ENCODE measurements at regions not wholly inside any gene's neighbourhood (a gene's known extent, or its start where the extent isn't known, plus 50 kb on each side); places are given as distances from the start of the nearest gene placed in this dataset.
A peak's percentile ranks its signal among the peaks of the same experiment; 100 is the strongest.
"Not testable (repeated sequence)": the region's sequence is repeated elsewhere in the genome, so short reads cannot be mapped to it uniquely, and the experiment has no call there.

DNA sequence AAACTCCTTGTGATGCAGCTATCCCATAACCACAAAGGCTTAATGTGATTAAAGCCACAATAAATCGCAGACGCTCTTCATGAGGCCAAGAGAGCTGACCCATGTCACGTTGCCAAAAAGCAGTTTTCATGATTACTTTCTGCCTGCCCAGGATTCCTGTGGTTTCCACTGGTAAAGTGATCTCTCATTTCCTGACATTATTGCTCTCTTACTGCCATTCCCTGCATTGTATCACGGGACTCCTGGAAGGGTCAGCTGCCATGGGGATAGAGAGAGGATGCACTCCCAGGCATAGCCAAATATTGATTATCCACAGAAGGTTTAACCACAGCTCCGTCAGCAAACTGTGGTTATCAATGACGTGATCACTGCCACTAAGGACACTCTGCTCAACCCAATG, 103.8 kb upstream of the SLC1A3 start:
- CTCF ChIA-PET, result interaction anchor here (1.2 to 1.6 kb wide), 3 partner anchors 85 to 194 kb away, joined by 3 to 5 read pairs (median 4); no protein-coding TSS in a partner anchor
- no peak overlapping the region for H3K27ac Mint-ChIP-seq

GRCh38 chr5:36505021-36505420, 101.4 kb upstream of the SLC1A3 start:
- Mint-ChIP-seq H3K27me3 (ENCODE audit: low read depth) (peaks cover 2% of the 10 kb centered on the region), H3K36me3 (peaks cover 3% of the 10 kb centered on the region; the same call in 1 of the 2 replicates), H3K27ac (no peak overlapping the region), H3K4me1 (peaks cover 21% of the 10 kb centered on the region), H3K4me3 (no peak overlapping the region), H3K9me3 (peaks cover 14% of the 10 kb centered on the region; the same call in 1 of the 2 replicates)
- DNase-seq (ENCODE audit: low spot score), result no peak
- TF ChIP-seq E2F5 (CRISPR knock-in tag; IDR thresholded peaks at IDR 0.05) (no peak), ETV6 (CRISPR knock-in tag; IDR thresholded peaks at IDR 0.05) (no peak), GABPB1 (CRISPR knock-in tag; IDR thresholded peaks at IDR 0.05) (no peak), IRF2 (CRISPR knock-in tag; IDR thresholded peaks at IDR 0.05; ENCODE audit: borderline replicate concordance, low read depth) (no peak), PRRX2 (CRISPR knock-in tag; IDR thresholded peaks at IDR 0.05) (no peak), USF2 (CRISPR knock-in tag; IDR thresholded peaks at IDR 0.05) (no peak), EMX1 (CRISPR knock-in tag; IDR thresholded peaks at IDR 0.05) (no peak), ATF1 (CRISPR knock-in tag; IDR thresholded peaks at IDR 0.05) (no peak)
- TF ChIP-seq, protein P1, sequence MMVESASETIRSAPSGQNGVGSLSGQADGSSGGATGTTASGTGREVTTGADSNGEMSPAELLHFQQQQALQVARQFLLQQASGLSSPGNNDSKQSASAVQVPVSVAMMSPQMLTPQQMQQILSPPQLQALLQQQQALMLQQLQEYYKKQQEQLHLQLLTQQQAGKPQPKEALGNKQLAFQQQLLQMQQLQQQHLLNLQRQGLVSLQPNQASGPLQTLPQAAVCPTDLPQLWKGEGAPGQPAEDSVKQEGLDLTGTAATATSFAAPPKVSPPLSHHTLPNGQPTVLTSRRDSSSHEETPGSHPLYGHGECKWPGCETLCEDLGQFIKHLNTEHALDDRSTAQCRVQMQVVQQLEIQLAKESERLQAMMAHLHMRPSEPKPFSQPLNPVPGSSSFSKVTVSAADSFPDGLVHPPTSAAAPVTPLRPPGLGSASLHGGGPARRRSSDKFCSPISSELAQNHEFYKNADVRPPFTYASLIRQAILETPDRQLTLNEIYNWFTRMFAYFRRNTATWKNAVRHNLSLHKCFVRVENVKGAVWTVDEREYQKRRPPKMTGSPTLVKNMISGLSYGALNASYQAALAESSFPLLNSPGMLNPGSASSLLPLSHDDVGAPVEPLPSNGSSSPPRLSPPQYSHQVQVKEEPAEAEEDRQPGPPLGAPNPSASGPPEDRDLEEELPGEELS (CRISPR knock-in tag; IDR thresholded peaks at IDR 0.05), result no peak
- no peak for ATAC-seq
- ChIA-PET POLR2A (no interaction called here), CTCF (interaction anchor here (0.9 to 3.3 kb wide), 7 partner anchors 46 to 426 kb away, joined by 3 to 19 read pairs (median 8); no protein-coding TSS in a partner anchor)

More for the DNA sequence above, 103.8 kb upstream of the SLC1A3 start:
- ATAC-seq (no peak), DNase-seq (ENCODE audit: low spot score) (no peak)
- H3K27me3 Mint-ChIP-seq (ENCODE audit: low read depth), result no peaks in the 10 kb centered on the region
- H3K9me3 Mint-ChIP-seq, result peaks cover 7% of the 10 kb centered on the region; the same call in 1 of the 2 replicates
- POLR2A ChIA-PET, result no interaction called here
- no peak overlapping the region for H3K4me3 Mint-ChIP-seq
- peaks cover 18% of the 10 kb centered on the region for H3K4me1 Mint-ChIP-seq
- no peak for TF ChIP-seq ZNF138 (CRISPR knock-in tag; conservative IDR thresholded peaks at IDR 0.05)
- TF ChIP-seq MYBL2 (CRISPR knock-in tag; IDR thresholded peaks at IDR 0.05), result no peak
- peaks cover 2% of the 10 kb centered on the region; the same call in 1 of the 2 replicates for H3K36me3 Mint-ChIP-seq

- Mint-ChIP-seq H3K4me1 (peaks cover 21% of the 10 kb centered on the region), H3K27me3 (ENCODE audit: low read depth) (peaks cover 4% of the 10 kb centered on the region), H3K4me3 (no peak overlapping the region), H3K9me3 (peaks cover 16% of the 10 kb centered on the region; the same call in 1 of the 2 replicates), H3K27ac (no peak overlapping the region), H3K36me3 (peaks cover 3% of the 10 kb centered on the region; the same call in 1 of the 2 replicates)
- DNase-seq (ENCODE audit: low spot score) (peak; percentile 82), ATAC-seq (peak; percentile 83)
- POLR2A ChIA-PET, result interaction anchor here (0.6 kb wide), 1 partner anchor 66 kb away, joined by 6 read pairs; no protein-coding TSS in a partner anchor
- TF ChIP-seq SMAD3 (CRISPR knock-in tag; IDR thresholded peaks at IDR 0.05; ENCODE audit: borderline replicate concordance) (no peak), CTCF (IDR thresholded peaks at IDR 0.05) (peak; percentile 79)
- CTCF ChIA-PET, result interaction anchor here (0.6 to 1.1 kb wide), 4 partner anchors 15 to 185 kb away, joined by 4 to 6 read pairs (median 4); no protein-coding TSS in a partner anchor
Measured at GRCh38 chr5:36507332-36507952, 99.0 kb upstream of the SLC1A3 start.

DNA sequence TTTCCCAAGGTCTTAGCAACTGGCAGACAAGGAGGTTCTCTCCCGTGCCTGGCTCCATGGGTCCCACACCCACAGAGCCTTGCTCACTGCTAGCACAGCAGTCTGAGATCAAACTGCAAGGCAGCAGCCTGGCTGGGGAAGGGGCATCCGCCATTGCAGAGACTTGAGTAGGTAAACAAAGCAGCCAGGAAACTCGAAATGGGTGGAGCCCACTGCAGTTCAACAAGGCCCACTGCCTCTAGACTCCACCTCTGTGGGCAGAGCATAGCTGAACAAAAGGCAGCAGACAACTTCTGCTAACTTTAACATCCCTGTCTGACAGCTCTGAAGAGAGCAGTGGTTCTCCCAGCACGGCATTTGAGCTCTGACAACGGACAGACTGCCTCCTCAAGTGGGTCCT, 98.1 kb upstream of the SLC1A3 start:
- H3K27me3 Mint-ChIP-seq (ENCODE audit: low read depth); H3K36me3 Mint-ChIP-seq; POLR2A ChIA-PET; H3K4me3 Mint-ChIP-seq; ATAC-seq; H3K27ac Mint-ChIP-seq; DNase-seq (ENCODE audit: low spot score): not testable (repeated sequence)
- CTCF ChIA-PET, result interaction anchor here (1.0 to 1.1 kb wide), 2 partner anchors 15 to 185 kb away, joined by 3 to 4 read pairs; no protein-coding TSS in a partner anchor
- H3K9me3 Mint-ChIP-seq, result peaks cover 16% of the 10 kb centered on the region; the same call in 1 of the 2 replicates
- peaks cover 21% of the 10 kb centered on the region for H3K4me1 Mint-ChIP-seq

DNA sequence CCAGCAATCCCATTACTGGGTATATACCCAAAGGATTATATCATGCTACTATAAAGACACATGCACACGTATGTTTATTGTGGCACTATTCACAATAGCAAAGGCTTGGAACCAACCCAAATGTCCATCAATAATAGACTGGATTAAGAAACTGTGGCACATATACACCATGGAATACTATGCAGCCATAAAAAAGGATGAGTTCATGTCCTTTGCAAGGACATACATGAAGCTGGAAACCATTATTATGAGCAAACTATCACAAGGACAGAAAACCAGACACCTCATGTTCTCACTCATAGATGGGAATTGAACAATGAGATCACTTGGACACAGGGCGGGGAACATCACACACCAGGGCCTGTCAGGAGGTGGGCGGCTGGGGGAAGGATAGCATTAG, 92.8 kb upstream of the SLC1A3 start:
- H3K4me3 Mint-ChIP-seq; H3K36me3 Mint-ChIP-seq; DNase-seq (ENCODE audit: low spot score); CTCF ChIA-PET; H3K4me1 Mint-ChIP-seq; ATAC-seq; POLR2A ChIA-PET; H3K27ac Mint-ChIP-seq; H3K27me3 Mint-ChIP-seq (ENCODE audit: low read depth): not testable (repeated sequence)
- H3K9me3 Mint-ChIP-seq, result peaks cover 25% of the 10 kb centered on the region
